ENCODE measurements at regions not wholly inside any gene's neighbourhood (a gene's known extent, or its start where the extent isn't known, plus 50 kb on each side); places are given as distances from the start of the nearest gene placed in this dataset.

- TF ChIP-seq POLR2AphosphoS5 (IDR thresholded peaks at IDR 0.05; ENCODE audit: low read depth, low read length): no peak
- TF ChIP-seq POLR2A (IDR thresholded peaks at IDR 0.05; ENCODE audit: low read depth, low read length): no peak
- no peak for TF ChIP-seq TAF1 (IDR thresholded peaks at IDR 0.05; ENCODE audit: low read depth, low read length)
- no peak for TF ChIP-seq SPI1 (IDR thresholded peaks at IDR 0.05; ENCODE audit: low read depth, low read length)
Measured at GRCh38 chr14:51446771-51447170, 204.9 kb upstream of the FRMD6 start.

Measured in GM12891 (cell line).